NAMALWA (cell line): ENCODE measurements at regions not wholly inside any gene's neighbourhood (a gene's known extent, or its start where the extent isn't known, plus 50 kb on each side); places are given as distances from the start of the nearest gene placed in this dataset.
A peak's percentile ranks its signal among the peaks of the same experiment; 100 is the strongest.

ENCODE experiments used
- DNase-seq: peaks from one replicate; pipeline ENCODE4 v3.0.0-alpha.2; 2015; ENCODE audit warnings: low spot score

DNA sequence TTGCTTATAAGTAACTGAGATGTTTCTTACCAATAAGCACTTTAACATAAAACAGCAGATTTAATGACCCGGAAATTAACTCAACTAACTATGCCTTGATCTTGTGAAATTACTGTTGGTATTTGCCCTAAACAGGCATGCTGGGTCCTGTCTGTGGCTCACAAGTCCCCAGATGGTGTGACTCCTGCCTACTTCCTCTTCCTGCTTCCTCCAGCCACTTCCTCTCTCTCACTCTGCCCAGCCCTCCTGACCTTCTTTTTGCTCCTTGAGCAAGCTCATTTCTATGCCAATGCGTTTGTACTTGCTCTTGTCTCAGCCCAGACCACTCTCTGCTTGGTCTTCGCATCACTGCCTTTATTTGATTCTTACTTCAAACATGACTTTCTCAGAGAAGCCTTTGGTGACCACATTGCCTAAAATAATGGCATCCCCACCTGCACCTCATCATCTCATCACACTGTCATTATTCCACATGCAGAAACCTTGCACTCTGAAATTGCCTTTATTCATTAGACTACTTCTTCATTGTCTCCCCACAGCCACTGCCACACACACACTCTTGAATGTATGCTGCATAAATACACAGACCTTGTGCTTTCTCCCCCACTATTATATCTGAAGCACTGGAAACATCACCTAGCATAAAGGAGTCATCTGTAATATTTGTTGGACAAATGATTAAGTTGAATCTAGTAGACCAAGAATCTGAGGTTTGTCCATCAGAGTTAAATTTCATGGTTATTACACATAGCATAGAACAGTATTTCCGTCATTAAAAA, 256.3 kb upstream of the SEMA6D start:
- DNase-seq: peak; percentile 10

DNA sequence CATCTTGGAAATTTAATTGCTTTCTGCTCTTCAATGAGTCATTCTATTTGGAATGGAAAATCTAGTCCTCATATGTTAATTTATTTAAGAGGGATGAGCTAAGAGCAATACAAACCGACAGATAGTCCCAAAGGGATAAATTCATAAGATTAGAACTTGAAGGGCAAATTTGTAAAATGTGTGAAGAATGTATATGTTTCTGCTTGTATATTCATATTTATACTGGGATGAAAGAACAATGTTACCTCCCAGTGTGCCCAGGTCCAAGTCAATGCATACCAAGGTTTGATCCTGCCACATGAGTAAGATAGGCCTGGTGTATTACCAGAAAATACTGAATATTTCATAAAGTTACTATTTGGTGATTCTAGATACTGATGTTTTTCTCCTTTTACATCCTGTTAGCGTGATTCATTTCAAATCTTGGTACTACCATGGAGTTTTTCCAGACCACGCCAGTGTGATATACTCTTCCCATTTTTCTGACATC, 255.6 kb upstream of the SEMA6D start:
- DNase-seq: no peak

DNA sequence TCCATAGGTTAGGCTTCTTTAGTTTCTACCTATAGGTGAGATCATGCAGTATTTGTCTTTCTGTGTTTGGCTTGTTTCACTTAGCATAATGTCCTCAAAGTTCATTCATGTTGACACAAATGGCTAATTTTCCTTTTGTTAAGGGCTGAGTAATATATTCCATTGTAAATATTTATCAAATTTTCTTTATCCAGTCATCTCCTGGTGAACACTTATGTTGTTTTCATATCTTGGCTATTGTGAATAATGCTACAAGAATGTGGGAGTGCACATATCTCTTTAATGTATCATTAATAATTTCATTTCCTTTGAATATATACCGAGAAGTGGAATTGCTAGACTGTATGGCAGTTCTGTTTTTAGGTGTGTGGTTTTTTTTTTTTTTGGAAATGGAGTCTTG, 250.9 kb upstream of the SEMA6D start:
- no peak for DNase-seq

DNA sequence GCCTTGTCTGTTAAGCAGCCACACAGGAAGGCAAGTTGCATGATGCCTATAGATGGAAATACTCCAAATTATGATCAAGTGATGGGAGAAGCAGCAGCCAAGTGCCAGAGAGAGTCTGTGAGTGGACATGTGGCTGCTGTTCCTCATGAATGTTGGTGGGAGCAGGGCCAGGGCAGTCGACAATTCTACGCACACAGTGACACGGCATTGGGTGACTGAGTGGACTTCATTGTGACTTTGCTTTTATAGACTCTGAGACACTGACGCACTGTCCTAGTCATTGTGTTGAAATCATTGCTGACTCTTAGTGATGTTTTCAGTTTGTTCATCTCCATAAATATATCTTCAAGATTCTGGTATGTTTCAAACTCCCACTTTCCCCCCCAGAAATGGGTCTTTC, 246.3 kb upstream of the SEMA6D start:
- DNase-seq: no peak

DNA sequence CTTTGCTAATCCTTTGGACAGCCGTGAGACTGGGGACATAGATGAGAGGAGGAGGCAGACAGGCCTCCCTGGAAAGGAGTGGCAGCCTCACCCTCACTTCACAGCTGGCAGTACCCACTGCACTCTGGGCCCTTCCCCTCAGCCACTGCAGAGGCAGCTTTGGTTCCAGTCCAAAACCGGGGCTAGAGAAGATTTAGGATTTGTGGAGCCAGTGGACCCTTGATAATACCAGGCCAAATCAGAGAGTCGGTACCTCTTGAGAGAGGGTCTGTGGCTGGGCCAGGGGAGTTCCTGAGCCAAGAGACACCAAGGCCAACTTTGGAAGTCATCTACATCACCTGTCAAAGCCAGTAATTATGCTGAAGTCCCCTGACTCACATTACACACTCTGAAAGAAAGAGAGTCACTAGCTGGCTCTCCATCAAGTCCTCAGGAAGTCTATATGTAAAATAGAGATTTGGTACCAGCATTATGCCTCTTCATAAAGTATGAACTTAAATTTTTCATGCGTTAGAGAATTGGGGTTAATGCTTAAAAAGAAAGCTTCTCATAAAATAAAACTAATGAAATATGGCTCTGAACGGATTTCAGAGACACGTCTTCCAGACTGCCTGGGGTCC, 244.1 kb upstream of the SEMA6D start:
- no peak for DNase-seq

DNA sequence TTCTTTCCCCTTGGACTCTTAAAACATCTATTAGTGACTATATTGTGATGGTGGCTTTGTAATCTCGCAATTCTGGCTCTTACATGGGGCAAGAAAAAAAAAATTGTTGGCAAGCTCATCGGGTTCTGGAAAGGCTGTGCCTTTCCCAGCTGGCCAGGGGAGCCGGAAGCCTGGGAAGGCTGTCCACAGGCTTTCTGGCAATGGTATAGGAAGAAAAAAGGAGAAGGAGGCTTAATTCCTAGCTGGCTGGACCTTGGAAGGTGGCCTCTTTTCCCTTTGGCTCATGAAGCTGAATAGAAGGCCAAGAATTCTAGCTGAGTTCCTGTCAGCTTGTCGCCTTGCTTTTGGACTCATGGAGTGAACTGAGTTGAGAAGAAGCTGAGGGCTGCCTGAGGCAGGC, 243.5 kb upstream of the SEMA6D start:
- no peak for DNase-seq

DNA sequence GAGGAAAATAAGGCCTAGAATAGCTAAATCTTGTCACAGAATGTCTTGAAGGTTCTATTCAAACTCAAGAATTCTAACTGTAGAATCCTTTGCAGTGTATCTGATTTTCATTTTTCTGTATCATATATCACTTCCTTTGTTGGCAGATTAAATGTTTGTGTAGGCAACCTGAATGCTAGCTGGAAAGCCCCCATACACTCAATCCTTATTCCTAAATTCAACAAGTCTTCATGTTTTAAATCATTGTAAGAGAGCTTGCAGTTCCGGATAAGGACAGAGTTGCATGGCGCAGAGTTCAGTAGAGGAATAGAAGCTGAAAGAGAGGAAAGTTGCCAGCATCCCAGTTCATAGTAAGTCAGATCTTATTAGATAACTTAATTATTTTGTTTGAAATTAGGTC, 242.0 kb upstream of the SEMA6D start:
- no peak for DNase-seq

DNA sequence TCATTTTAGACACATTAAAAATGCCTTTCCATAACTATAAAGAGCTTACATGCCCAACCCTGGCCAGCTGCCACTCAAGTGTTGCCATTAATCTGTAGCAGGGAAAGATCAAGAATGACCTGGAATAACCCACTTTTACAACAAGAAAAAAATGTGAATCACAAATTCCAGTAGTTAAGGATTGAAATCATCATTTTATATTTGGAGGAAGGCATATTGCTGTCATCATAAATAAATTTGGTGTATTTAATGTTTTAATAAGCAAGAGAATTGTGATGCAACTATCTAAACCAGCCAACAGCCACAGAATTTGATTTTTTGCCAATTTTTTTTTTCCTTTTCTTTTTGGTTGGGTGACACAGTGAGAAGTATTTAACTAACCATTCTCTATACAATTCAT, 240.0 kb upstream of the SEMA6D start:
- DNase-seq: no peak

DNA sequence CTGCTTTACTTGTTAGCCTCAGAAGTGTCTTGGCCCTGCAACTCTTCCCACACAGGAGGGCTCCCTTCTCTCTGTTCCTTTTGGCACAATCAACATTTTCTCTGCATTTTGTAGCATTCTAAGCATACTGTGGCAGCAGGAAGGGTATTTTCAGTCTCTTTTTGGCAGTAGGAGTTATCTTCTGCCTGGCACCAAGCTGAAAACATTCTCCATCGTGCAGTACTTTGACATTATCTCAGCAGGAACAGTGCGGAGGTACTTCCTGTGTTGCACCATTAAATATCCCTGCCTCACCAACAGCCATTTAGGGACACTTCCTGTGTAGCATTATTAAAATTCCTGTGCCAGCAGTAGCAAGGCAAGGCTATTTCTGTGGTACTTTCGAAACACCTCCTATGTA, 233.2 kb upstream of the SEMA6D start:
- peak; percentile 1 for DNase-seq

DNA sequence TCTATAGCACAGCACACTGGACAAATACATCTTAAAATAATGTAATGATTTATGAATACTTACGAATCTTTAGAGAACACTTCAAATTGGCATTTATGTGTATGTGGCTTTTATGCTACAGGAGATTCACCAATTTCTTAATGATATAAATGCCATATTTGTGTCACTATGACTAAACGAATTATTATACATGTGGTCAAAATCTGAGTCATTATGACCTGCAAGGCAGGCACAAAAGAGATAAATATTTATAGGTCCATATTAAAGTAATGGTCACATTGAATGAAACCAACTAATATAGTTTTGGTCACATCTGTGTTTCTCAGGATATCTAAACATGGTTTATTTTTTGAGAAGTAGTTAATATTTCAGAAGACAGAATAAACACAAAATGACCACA, 232.3 kb upstream of the SEMA6D start:
- DNase-seq: no peak

DNA sequence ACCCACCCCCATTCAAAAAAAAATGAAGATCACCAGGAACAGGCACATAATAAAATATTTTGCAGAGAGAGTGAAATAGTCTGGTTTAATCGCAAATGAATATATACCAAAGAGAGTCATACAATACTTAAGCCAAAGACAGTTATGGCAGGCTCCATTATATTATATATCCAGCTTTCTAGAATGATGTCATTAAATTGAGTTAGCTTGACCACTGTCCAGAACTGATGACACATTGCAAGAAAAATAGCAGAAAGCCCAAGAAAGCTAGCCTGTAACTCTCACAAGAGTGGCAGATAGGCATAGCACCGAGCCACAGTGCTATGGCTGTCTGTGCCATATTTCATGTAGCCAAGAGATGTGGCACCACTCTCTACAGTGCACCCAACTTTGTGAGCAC, 231.9 kb upstream of the SEMA6D start:
- no peak for DNase-seq

DNA sequence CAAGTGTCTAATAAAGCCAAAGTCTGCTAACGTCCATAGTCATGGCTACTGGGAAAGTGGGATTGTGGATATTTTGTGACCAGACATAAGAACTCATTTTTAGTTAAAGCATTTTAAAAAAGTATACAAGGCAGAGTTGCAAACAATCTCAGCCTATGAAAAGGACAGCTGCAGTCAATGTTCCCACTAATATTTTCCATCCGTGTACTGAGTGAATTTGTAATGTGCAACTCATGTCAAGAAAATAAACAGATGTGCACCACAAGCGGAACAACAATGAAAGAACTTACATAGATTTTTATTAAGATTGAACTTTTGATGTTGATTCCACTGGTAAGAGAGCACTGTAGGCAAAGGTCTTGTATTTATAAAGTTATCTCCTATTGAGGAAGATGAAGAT, 231.3 kb upstream of the SEMA6D start:
- DNase-seq: no peak

DNA sequence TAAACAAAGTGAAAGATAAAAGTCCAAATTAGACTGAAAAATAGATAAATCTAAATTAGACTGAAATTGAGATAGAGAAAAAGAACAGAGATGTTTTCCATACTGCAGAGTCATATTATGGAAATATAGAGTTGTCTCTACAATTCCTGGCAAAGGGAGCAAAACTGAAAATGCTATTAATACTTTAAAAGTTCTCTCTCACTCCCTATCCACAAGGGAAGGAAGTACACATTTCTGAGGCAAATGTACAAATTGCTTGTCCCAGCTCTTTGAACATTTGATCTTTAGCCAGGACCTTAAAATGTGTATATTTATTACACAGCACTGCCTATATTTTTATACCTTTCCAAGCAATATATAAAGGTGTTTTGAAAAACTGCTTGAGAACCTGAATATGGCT, 225.1 kb upstream of the SEMA6D start:
- DNase-seq: no peak

DNA sequence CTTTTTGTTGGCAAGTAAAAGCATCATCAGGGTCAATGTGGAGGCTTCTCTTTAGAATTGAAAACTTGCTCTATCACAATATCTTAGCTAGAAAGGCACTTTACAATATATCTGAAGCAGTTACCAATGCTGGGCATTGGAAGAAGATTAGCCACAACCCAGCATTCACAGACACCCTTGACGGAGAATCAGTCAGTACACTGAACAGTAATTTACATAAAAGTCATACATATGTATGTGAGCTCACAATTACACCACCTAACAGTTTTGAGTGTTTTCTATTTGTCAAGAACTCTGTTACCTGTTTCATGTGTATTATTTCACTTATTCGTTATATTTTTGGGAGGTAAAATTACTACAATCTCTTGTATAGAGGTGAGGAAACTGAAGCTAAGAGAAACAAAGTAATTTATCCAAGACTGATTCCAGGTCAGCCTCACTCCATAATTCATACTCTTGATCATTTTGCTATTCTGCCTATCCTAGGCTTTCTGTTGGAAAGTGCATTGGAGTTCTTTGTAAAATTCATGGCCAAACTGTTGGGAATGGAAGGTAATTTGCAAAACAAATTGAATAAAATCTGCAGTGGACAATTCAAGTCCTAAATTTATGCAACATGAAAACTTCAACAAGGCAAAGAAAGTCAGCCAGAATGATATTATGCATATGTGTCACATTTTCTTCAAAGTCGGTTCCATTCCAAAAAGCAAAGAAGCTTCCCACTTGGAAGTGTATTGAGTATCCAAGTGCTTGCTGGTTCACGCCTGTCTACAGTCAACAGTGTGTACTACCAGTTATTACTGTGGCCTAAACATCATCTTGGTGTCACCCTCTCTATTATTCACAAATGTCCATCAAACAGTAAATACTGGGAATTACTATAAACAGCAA, 223.7 kb upstream of the SEMA6D start:
- no peak for DNase-seq

DNA sequence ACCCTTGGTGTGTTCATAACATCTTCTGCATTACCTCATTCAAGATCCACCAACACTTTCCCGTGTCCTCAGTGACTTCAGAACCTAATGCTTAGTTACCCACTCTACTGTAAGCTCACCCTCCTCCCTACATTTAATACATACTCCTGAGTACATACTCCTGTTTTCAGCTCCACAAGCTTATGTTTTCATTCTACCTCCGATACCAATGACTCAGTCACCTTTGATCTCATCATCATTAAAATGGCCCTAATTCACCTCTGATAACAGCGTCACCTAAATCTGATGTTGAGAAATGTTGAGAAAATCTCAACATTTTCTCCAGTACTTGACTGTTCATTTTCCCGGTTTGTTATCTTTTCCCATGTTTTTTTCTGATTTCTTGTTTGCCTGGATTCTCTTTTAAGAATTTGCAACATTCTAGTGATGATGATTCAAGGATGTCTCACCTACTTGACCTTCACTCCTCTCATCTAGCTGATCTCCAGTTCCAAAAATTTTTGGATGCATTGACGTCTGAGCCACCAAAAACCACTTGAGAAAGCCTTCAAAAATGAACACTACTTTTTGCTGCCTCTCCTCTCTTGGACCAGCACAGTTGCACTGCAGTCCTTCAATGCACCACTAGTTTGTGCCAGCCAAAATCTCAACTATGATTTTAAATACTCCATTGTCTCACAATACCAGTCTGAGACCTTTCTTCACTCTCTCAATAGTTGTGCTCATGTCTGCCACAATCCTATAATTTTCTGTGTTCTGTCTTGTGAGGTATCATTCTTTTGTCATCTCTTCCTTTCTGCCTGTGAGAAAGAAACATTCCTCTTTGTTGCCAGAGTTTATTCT, 220.7 kb upstream of the SEMA6D start:
- DNase-seq: no peak

DNA sequence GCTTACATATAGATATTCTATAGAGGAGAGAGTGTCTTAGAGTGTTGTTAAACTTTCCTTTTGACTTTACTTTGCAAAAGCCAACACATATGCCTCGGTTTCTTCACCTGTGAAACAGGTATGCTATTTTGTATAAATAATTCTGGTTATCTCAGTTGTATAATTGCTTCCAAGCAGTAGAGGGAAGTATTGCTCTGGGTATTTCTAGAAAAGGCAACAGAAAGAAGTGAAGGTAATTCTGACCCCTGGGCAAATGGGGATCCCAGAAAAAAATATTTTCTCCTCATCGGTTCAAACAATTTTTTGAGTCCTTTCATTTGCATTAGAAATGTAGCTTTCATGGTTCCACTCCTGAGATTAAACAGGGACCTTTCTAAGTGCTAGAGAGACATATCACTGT, 216.5 kb upstream of the SEMA6D start:
- no peak for DNase-seq

DNA sequence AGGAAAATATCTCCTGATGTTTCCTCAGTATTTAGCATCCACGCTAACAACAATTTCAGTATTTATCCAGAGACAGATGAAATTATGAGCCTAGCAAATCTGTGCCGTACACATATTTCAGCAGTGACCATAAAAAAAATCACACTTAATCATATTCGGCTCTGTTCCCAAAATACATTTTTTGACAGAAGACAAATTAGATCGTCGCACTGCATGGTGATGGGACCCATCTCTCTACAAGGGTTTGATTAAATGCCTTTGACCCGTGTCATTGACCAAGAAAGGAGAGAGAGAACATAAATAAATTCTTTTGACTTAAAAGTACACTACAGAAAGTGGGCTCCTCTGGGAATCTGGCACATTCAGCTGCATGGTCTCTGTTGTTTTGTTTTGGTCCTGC, 215.3 kb upstream of the SEMA6D start:
- DNase-seq: no peak

DNA sequence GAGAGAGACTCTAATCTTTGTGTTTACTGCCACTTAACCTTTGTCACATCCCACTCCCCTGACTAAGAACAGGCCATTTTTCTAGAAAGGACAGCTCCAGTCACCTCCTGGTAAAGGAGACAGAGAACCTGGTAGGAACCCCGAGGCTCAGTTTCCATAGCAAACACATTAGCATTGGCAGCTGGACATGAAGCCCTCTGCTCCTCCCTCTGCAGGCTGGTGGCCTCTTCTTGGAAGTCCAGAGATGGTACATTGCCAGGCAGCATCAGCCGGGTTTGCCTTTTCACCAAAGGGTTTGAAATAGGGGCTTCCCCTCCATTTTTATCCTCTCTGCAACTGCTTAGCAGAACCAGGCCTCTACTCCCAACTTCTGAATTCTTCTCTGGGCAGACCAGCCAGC, 213.4 kb upstream of the SEMA6D start:
- DNase-seq: no peak

DNA sequence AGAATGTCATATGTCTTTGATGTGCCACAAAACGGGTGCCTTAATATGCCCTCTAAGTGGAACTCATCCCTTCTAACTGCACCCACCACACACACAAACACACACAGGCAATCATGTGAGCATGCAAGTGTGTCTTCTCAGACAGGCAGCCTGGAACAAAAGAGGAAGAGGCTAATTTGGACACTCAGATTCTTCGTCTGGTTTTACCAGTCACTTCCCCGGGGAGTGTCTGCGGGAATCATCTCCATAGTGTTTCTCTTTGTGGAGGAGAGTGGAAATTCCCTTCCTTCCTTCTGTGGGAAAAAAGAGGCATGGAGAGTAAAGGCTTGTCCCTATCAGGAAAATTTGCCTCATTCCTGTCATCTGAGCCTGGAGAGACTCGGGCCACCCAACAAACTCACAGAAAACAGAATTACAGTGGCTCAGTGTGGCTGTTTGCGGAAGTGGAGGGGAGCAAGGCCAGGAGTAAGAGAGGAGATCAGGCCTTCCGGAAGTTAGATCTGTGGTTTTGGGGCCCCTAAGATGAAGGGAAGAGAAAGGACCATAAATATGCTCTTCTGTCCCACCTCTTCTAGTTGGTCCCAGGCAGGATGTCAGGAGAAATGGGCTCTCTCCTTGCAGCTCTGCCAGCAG, 212.6 kb upstream of the SEMA6D start:
- no peak for DNase-seq

DNA sequence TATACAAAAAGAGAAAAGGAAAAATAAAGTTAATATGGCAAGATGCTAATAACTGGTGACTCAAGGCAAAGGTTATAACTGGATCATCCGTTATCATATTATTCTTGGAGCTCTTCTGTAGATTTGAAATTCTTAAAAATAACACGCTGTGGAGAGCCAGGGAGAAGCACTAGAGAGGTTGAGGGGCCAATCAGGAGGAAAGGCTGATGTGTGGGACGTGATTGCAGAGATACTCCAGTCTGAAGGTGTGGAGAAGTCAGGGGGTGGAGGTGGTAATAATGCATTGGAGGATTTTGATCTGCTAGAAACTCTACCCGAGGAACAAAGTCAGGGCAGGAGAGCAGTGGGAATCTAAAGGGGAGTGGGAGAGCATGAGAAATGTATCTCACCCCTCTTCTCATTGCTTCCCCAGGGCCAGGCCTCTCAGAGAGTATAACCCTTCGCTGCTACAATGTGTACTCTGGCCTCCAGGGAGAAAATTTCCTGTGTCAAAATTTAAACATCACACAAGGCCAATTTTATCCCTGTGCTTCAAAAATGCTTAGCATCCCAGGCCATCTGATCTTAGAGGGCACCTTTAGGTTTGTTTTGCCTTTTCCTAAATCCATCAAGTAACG, 211.5 kb upstream of the SEMA6D start:
- no peak for DNase-seq
